ENCODE measurements at regions not wholly inside any gene's neighbourhood (a gene's known extent, or its start where the extent isn't known, plus 50 kb on each side); places are given as distances from the start of the nearest gene placed in this dataset.
"Not testable (repeated sequence)": the region's sequence is repeated elsewhere in the genome, so short reads cannot be mapped to it uniquely, and the experiment has no call there.

GRCh38 chr9:29006628-29007027 lies 1433.3 kb upstream of the C9orf72 start:
- Mint-ChIP-seq H3K27ac (no peak overlapping the region), H3K9me3 (peaks cover 0 to 7% (median 5%) of the 10 kb centered on the region in 3 donors), H3K4me3 (no peak overlapping the region), H3K36me3 (no peaks in the 10 kb centered on the region), H3K27me3 (no peaks in the 10 kb centered on the region), H3K4me1 (no peaks in the 10 kb centered on the region)

- Mint-ChIP-seq H3K36me3 (no peaks in the 10 kb centered on the region), H3K27ac (no peak overlapping the region), H3K9me3 (peaks cover 1 to 7% (median 6%) of the 10 kb centered on the region in 3 donors), H3K27me3 (no peaks in the 10 kb centered on the region), H3K4me1 (no peaks in the 10 kb centered on the region), H3K4me3 (no peak overlapping the region)
Measured at GRCh38 chr9:29012911-29013310, 1439.6 kb upstream of the C9orf72 start.

GRCh38 chr9:29021632-29022031 lies 1448.4 kb upstream of the C9orf72 start:
- Mint-ChIP-seq H3K4me3 (no peak overlapping the region), H3K4me1 (no peaks in the 10 kb centered on the region), H3K27ac (no peak overlapping the region), H3K36me3 (no peaks in the 10 kb centered on the region), H3K27me3 (no peaks in the 10 kb centered on the region), H3K9me3 (peaks cover 3 to 4% (median 3%) of the 10 kb centered on the region in 3 donors)

- peaks cover 0 to 8% (median 2%) of the 10 kb centered on the region in 3 donors for H3K9me3 Mint-ChIP-seq
- no peak overlapping the region for H3K4me3 Mint-ChIP-seq
- H3K36me3 Mint-ChIP-seq: no peaks in the 10 kb centered on the region
- H3K27me3 Mint-ChIP-seq: no peaks in the 10 kb centered on the region
- H3K4me1 Mint-ChIP-seq: no peaks in the 10 kb centered on the region
- no peak overlapping the region for H3K27ac Mint-ChIP-seq
Measured at GRCh38 chr9:29038332-29038731, 1465.1 kb upstream of the C9orf72 start.

GRCh38 chr9:29039258-29039657 lies 1466.0 kb upstream of the C9orf72 start:
- no peaks in the 10 kb centered on the region for H3K27me3 Mint-ChIP-seq
- H3K9me3 Mint-ChIP-seq: peaks cover 0 to 8% (median 2%) of the 10 kb centered on the region in 3 donors
- H3K4me3 Mint-ChIP-seq: no peak overlapping the region
- H3K4me1 Mint-ChIP-seq: no peaks in the 10 kb centered on the region
- no peaks in the 10 kb centered on the region for H3K36me3 Mint-ChIP-seq
- no peak overlapping the region for H3K27ac Mint-ChIP-seq

GRCh38 chr9:29043072-29043471 lies 1469.8 kb upstream of the C9orf72 start:
- Mint-ChIP-seq H3K27ac (no peak overlapping the region), H3K9me3 (peaks cover 0 to 8% (median 2%) of the 10 kb centered on the region in 3 donors), H3K36me3 (no peaks in the 10 kb centered on the region), H3K27me3 (no peaks in the 10 kb centered on the region), H3K4me3 (no peak overlapping the region), H3K4me1 (no peaks in the 10 kb centered on the region)

- H3K27ac Mint-ChIP-seq: no peak overlapping the region
- no peaks in the 10 kb centered on the region for H3K4me1 Mint-ChIP-seq
- H3K4me3 Mint-ChIP-seq: no peak overlapping the region
- H3K36me3 Mint-ChIP-seq: no peaks in the 10 kb centered on the region
- no peaks in the 10 kb centered on the region for H3K27me3 Mint-ChIP-seq
- peaks cover 0 to 8% (median 2%) of the 10 kb centered on the region in 3 donors for H3K9me3 Mint-ChIP-seq
Measured at GRCh38 chr9:29044959-29045358, 1471.7 kb upstream of the C9orf72 start.

- no peak overlapping the region for H3K4me3 Mint-ChIP-seq
- H3K9me3 Mint-ChIP-seq: peaks cover 0 to 4% (median 0%) of the 10 kb centered on the region in 3 donors
- no peak overlapping the region for H3K27ac Mint-ChIP-seq
- H3K36me3 Mint-ChIP-seq: no peaks in the 10 kb centered on the region
- H3K27me3 Mint-ChIP-seq: no peaks in the 10 kb centered on the region
- no peaks in the 10 kb centered on the region for H3K4me1 Mint-ChIP-seq
Measured at GRCh38 chr9:29060041-29060440, 1486.8 kb upstream of the C9orf72 start.

- H3K9me3 Mint-ChIP-seq: no peaks in the 10 kb centered on the region
- H3K36me3 Mint-ChIP-seq: no peaks in the 10 kb centered on the region
- H3K4me3 Mint-ChIP-seq: no peak overlapping the region
- no peak overlapping the region for H3K27ac Mint-ChIP-seq
- H3K27me3 Mint-ChIP-seq: no peaks in the 10 kb centered on the region
- H3K4me1 Mint-ChIP-seq: no peaks in the 10 kb centered on the region
Measured at GRCh38 chr9:29062446-29062845, 1489.2 kb upstream of the C9orf72 start.

- Mint-ChIP-seq H3K27ac (no peak overlapping the region), H3K4me1 (no peaks in the 10 kb centered on the region), H3K27me3 (no peaks in the 10 kb centered on the region), H3K36me3 (no peaks in the 10 kb centered on the region), H3K9me3 (no peaks in the 10 kb centered on the region), H3K4me3 (no peak overlapping the region)
Measured at GRCh38 chr9:29063031-29063430, 1489.8 kb upstream of the C9orf72 start.

GRCh38 chr9:29066141-29066640 lies 1492.9 kb upstream of the C9orf72 start:
- Mint-ChIP-seq H3K27me3 (no peaks in the 10 kb centered on the region), H3K4me1 (no peaks in the 10 kb centered on the region), H3K36me3 (no peaks in the 10 kb centered on the region), H3K4me3 (no peak overlapping the region), H3K27ac (no peak overlapping the region), H3K9me3 (peaks cover 0 to 3% (median 0%) of the 10 kb centered on the region in 3 donors)

- Mint-ChIP-seq H3K4me1 (no peaks in the 10 kb centered on the region), H3K36me3 (no peaks in the 10 kb centered on the region), H3K9me3 (peaks cover 0 to 3% (median 0%) of the 10 kb centered on the region in 3 donors), H3K27ac (no peak overlapping the region), H3K4me3 (no peak overlapping the region), H3K27me3 (no peaks in the 10 kb centered on the region)
Measured at GRCh38 chr9:29068461-29068860, 1495.2 kb upstream of the C9orf72 start.

GRCh38 chr9:29069376-29069775 lies 1496.1 kb upstream of the C9orf72 start:
- Mint-ChIP-seq H3K4me3 (no peak overlapping the region), H3K36me3 (no peaks in the 10 kb centered on the region), H3K9me3 (peaks cover 0 to 3% (median 0%) of the 10 kb centered on the region in 3 donors), H3K27me3 (no peaks in the 10 kb centered on the region), H3K4me1 (no peaks in the 10 kb centered on the region), H3K27ac (no peak overlapping the region)

- H3K27ac Mint-ChIP-seq: no peak overlapping the region
- no peaks in the 10 kb centered on the region for H3K27me3 Mint-ChIP-seq
- no peaks in the 10 kb centered on the region for H3K36me3 Mint-ChIP-seq
- H3K4me1 Mint-ChIP-seq: no peaks in the 10 kb centered on the region
- peaks cover 0 to 4% (median 0%) of the 10 kb centered on the region in 3 donors for H3K9me3 Mint-ChIP-seq
- H3K4me3 Mint-ChIP-seq: no peak overlapping the region
Measured at GRCh38 chr9:29078063-29078666, 1504.9 kb upstream of the C9orf72 start.

GRCh38 chr9:29100762-29101161 lies 1527.5 kb upstream of the C9orf72 start:
- no peaks in the 10 kb centered on the region for H3K27me3 Mint-ChIP-seq
- H3K4me3 Mint-ChIP-seq: no peak overlapping the region
- H3K27ac Mint-ChIP-seq: no peak overlapping the region
- H3K9me3 Mint-ChIP-seq: peaks cover 0 to 13% (median 6%) of the 10 kb centered on the region in 3 donors
- peaks cover 1% of the 10 kb centered on the region for H3K36me3 Mint-ChIP-seq
- H3K4me1 Mint-ChIP-seq: no peaks in the 10 kb centered on the region

GRCh38 chr9:29104166-29104565 lies 1530.9 kb upstream of the C9orf72 start:
- not testable (repeated sequence) for H3K27ac Mint-ChIP-seq, H3K27me3 Mint-ChIP-seq, H3K4me1 Mint-ChIP-seq, H3K4me3 Mint-ChIP-seq, H3K36me3 Mint-ChIP-seq
- H3K9me3 Mint-ChIP-seq: peaks cover 1 to 10% (median 2%) of the 10 kb centered on the region in 3 donors

Measured in IgD-negative memory B cell (primary cell).